ENCODE measurements at regions not wholly inside any gene's neighbourhood (a gene's known extent, or its start where the extent isn't known, plus 50 kb on each side); places are given as distances from the start of the nearest gene placed in this dataset.
A peak's percentile ranks its signal among the peaks of the same experiment; 100 is the strongest.

- Mint-ChIP-seq H3K4me3 (no peak overlapping the region), H3K9me3 (no peaks in the 10 kb centered on the region), H3K27ac (no peak overlapping the region), H3K36me3 (ENCODE audit: low read depth) (no peaks in the 10 kb centered on the region), H3K27me3 (no peaks in the 10 kb centered on the region), H3K4me1 (ENCODE audit: low read depth) (no peaks in the 10 kb centered on the region)
- ATAC-seq (peak; percentile 47), DNase-seq (no peak)
- ChIA-PET CTCF (interaction anchor here (1.1 kb wide), 1 partner anchor 152 kb away, joined by 4 read pairs; no protein-coding TSS in a partner anchor), POLR2A (no interaction called here)
- intact Hi-C loops (cut with micrococcal nuclease) = no loop called here
- no peak for TF ChIP-seq CTCF (IDR thresholded peaks at IDR 0.05)
These were observed 163.0 kb upstream of the RNPC3 start for GRCh38 chr1:103362348-103363007.

GRCh38 chr1:103353391-103353790 lies 172.1 kb upstream of the RNPC3 start:
- H3K4me1 Mint-ChIP-seq (ENCODE audit: low read depth) = no peaks in the 10 kb centered on the region
- no peaks in the 10 kb centered on the region for H3K9me3 Mint-ChIP-seq
- intact Hi-C loops (cut with micrococcal nuclease) = no loop called here
- ATAC-seq (no peak), DNase-seq (no peak)
- no peak overlapping the region for H3K4me3 Mint-ChIP-seq
- ChIA-PET POLR2A (no interaction called here), CTCF (no interaction called here)
- no peak for TF ChIP-seq CTCF (IDR thresholded peaks at IDR 0.05)
- no peak overlapping the region for H3K27ac Mint-ChIP-seq
- no peaks in the 10 kb centered on the region for H3K27me3 Mint-ChIP-seq
- no peaks in the 10 kb centered on the region for H3K36me3 Mint-ChIP-seq (ENCODE audit: low read depth)

GRCh38 chr1:103348136-103348535 lies 177.4 kb upstream of the RNPC3 start:
- H3K4me1 Mint-ChIP-seq (ENCODE audit: low read depth) = no peaks in the 10 kb centered on the region
- POLR2A ChIA-PET = no interaction called here
- CTCF ChIA-PET = no interaction called here
- no peak for DNase-seq
- H3K9me3 Mint-ChIP-seq = no peaks in the 10 kb centered on the region
- H3K36me3 Mint-ChIP-seq (ENCODE audit: low read depth) = no peaks in the 10 kb centered on the region
- H3K4me3 Mint-ChIP-seq = no peak overlapping the region
- TF ChIP-seq CTCF (IDR thresholded peaks at IDR 0.05) = no peak
- no peak overlapping the region for H3K27ac Mint-ChIP-seq
- no peak for ATAC-seq
- no peaks in the 10 kb centered on the region for H3K27me3 Mint-ChIP-seq
- intact Hi-C loops (cut with micrococcal nuclease) = no loop called here

GRCh38 chr1:103344930-103345329 lies 180.6 kb upstream of the RNPC3 start:
- ChIA-PET POLR2A (no interaction called here), CTCF (no interaction called here)
- no peak for TF ChIP-seq CTCF (IDR thresholded peaks at IDR 0.05)
- H3K4me1 Mint-ChIP-seq (ENCODE audit: low read depth) = no peaks in the 10 kb centered on the region
- H3K9me3 Mint-ChIP-seq = no peaks in the 10 kb centered on the region
- H3K27ac Mint-ChIP-seq = no peak overlapping the region
- H3K4me3 Mint-ChIP-seq = no peak overlapping the region
- H3K36me3 Mint-ChIP-seq (ENCODE audit: low read depth) = no peaks in the 10 kb centered on the region
- ATAC-seq (no peak), DNase-seq (no peak)
- no peaks in the 10 kb centered on the region for H3K27me3 Mint-ChIP-seq
- intact Hi-C loops (cut with micrococcal nuclease) = no loop called here

GRCh38 chr1:103341377-103341880 lies 184.1 kb upstream of the RNPC3 start:
- no peak for DNase-seq
- no peak for ATAC-seq
- intact Hi-C loops (cut with micrococcal nuclease) = no loop called here
- H3K4me3 Mint-ChIP-seq = no peak overlapping the region
- ChIA-PET CTCF (no interaction called here), POLR2A (no interaction called here)
- H3K27ac Mint-ChIP-seq = no peak overlapping the region
- TF ChIP-seq CTCF (IDR thresholded peaks at IDR 0.05) = no peak
- H3K27me3 Mint-ChIP-seq = no peaks in the 10 kb centered on the region
- H3K36me3 Mint-ChIP-seq (ENCODE audit: low read depth) = no peaks in the 10 kb centered on the region
- no peaks in the 10 kb centered on the region for H3K9me3 Mint-ChIP-seq
- H3K4me1 Mint-ChIP-seq (ENCODE audit: low read depth) = no peaks in the 10 kb centered on the region
